SK-N-SH (cell line): ENCODE measurements at regions not wholly inside any gene's neighbourhood (a gene's known extent, or its start where the extent isn't known, plus 50 kb on each side); places are given as distances from the start of the nearest gene placed in this dataset.
A peak's percentile ranks its signal among the peaks of the same experiment; 100 is the strongest.

ENCODE experiments used
- CTCF ChIA-PET: fragments of 300-600, 350-600 bp; formaldehyde crosslinking; extraction: SDS; loops from one replicate; lab custom pipeline; 2021; lab: Yijun Ruan, JAX
- POLR2A ChIA-PET: fragments of 350-600 bp; sonication (Branson Sonifier 250); formaldehyde crosslinking; extraction: SDS; loops from one replicate; lab custom pipeline; 2020; ENCODE audit warnings: antibody characterized with exemption, inconsistent platforms; lab: Yijun Ruan, JAX
- DNase-seq: peaks from one replicate; pipeline ENCODE4 v3.0.0; 2012
- H2AFZ ChIP-seq: fragments of 200-600 bp; sonication (generic); 2 replicates; pipeline ENCODE4 v1.8.1; 2016; ENCODE audit warnings: antibody characterized with exemption, mild to moderate bottlenecking, low read depth
- H3F3A ChIP-seq: fragments of 200-600 bp; sonication (generic); replicated peaks from 2 replicates; pipeline ENCODE3; 2016; ENCODE audit warnings: antibody characterized with exemption, mild to moderate bottlenecking; ENCODE audit not compliant: insufficient read depth
- H3K27ac ChIP-seq, 2 experiments: fragments of 200-500 bp in 1 of 2; fragments of 200-600 bp in 1 of 2; sonication (Bioruptor generic) in 1 of 2; sonication (generic), shearing (Covaris generic) in 1 of 2; 2 replicates each; pipeline versions ENCODE4 v1.5.1 to v1.6.1; 2014 to 2016; ENCODE audit warnings: low read depth in 2 of 2, inconsistent platforms in 1 of 2, low read length in 1 of 2, mild to moderate bottlenecking in 1 of 2, mixed read lengths in 1 of 2
- H3K27me3 ChIP-seq: fragments of 200-600 bp; sonication (generic), shearing (Covaris generic); 2 replicates; pipeline ENCODE4 v1.6.1; 2016; ENCODE audit warnings: mixed run types; ENCODE audit not compliant: insufficient read depth
- H3K36me3 ChIP-seq, 2 experiments: fragments of 200-500 bp in 1 of 2; fragments of 200-600 bp in 1 of 2; sonication (Bioruptor generic) in 1 of 2; sonication (generic) in 1 of 2; replicated peaks in 1 of 2; 2 replicates each; pipeline versions ENCODE3 to v1.5.1; 2014 to 2016; ENCODE audit warnings: low read length in 1 of 2, mild to moderate bottlenecking in 1 of 2; ENCODE audit not compliant: insufficient read depth in 2 of 2, control insufficient read depth in 1 of 2
- H3K4me1 ChIP-seq, 2 experiments: fragments of 200-500 bp in 1 of 2; fragments of 200-600 bp in 1 of 2; sonication (Bioruptor generic) in 1 of 2; sonication (generic), shearing (Covaris generic) in 1 of 2; 2 replicates each; pipeline versions ENCODE4 v1.5.1 to v1.6.1; 2014 to 2016; ENCODE audit warnings: low read depth in 1 of 2, low read length in 1 of 2, mixed run types in 1 of 2; ENCODE audit not compliant: insufficient read depth in 2 of 2, control insufficient read depth in 1 of 2
- H3K4me2 ChIP-seq: fragments of 200-600 bp; sonication (generic), shearing (Covaris generic); 2 replicates; pipeline ENCODE4 v1.6.1; 2017; ENCODE audit warnings: mixed run types
- H3K4me3 ChIP-seq, 2 experiments: fragments of 200-500 bp in 1 of 2; fragments of 200-600 bp in 1 of 2; sonication (Bioruptor generic) in 1 of 2; sonication (generic), shearing (Covaris generic) in 1 of 2; 2 replicates each; pipeline versions ENCODE4 v1.5.1 to v1.8.1; 2014 to 2016; ENCODE audit warnings: low read depth in 2 of 2, inconsistent platforms in 1 of 2, low read length in 1 of 2, mild to moderate bottlenecking in 1 of 2, mixed read lengths in 1 of 2, moderate library complexity in 1 of 2
- H3K79me2 ChIP-seq: fragments of 200-600 bp; sonication (generic); 2 replicates; pipeline ENCODE4 v1.8.1; 2017; ENCODE audit warnings: mild to moderate bottlenecking; ENCODE audit not compliant: insufficient read depth
- H3K9ac ChIP-seq: fragments of 200-600 bp; sonication (generic); 2 replicates; pipeline ENCODE4 v1.6.1; 2017; ENCODE audit warnings: mixed run types
- H3K9me2 ChIP-seq: fragments of 200-600 bp; sonication (generic); 2 replicates; pipeline ENCODE4 v1.6.1; 2017; ENCODE audit warnings: mixed run types
- H3K9me3 ChIP-seq: fragments of 200-600 bp; sonication (generic); 2 replicates; pipeline ENCODE4 v1.6.1; 2017; ENCODE audit warnings: mixed run types, mild to moderate bottlenecking, moderate library complexity
- H4K20me1 ChIP-seq: fragments of 200-600 bp; sonication (generic); 2 replicates; pipeline ENCODE4 v1.6.1; 2017; ENCODE audit warnings: mild to moderate bottlenecking, mixed run types; ENCODE audit not compliant: insufficient read depth
- CHD2 ChIP-seq: fragments of 150-350 bp; IDR thresholded peaks from 2 replicates; pipeline ENCODE4 v1.6.1; 2018; ENCODE audit warnings: low read length; ENCODE audit not compliant: partially characterized antibody
- FOXM1 ChIP-seq: IDR thresholded peaks from 2 replicates; pipeline ENCODE4 v1.4.0; 2012; ENCODE audit warnings: low read depth, mild to moderate bottlenecking
- GATA2 ChIP-seq: sonication (generic); formaldehyde crosslinking; IDR thresholded peaks from 2 replicates; pipeline ENCODE4 v1.5.0; 2020; ENCODE audit warnings: mild to moderate bottlenecking, missing genetic modification reagents
- MEF2A ChIP-seq: IDR thresholded peaks from 2 replicates; pipeline ENCODE4 v1.4.0; 2012; ENCODE audit warnings: low read depth, borderline replicate concordance
- MXI1 ChIP-seq: IDR thresholded peaks from 2 replicates; pipeline ENCODE4 v1.6.1; 2012; ENCODE audit warnings: mild to moderate bottlenecking, low read depth, low read length, improper control_type of control experiment
- NFIC ChIP-seq: IDR thresholded peaks from 2 replicates; pipeline ENCODE4 v1.4.0; 2012; ENCODE audit warnings: borderline replicate concordance
- RCOR1 ChIP-seq: fragments of 150-350 bp; IDR thresholded peaks from 2 replicates; pipeline ENCODE4 v1.6.1; 2017; ENCODE audit warnings: antibody characterized with exemption, low read length
- RFX5 ChIP-seq: IDR thresholded peaks from 2 replicates; pipeline ENCODE4 v1.6.1; 2012; ENCODE audit warnings: mild to moderate bottlenecking, improper control_type of control experiment, low read length
- SIN3A ChIP-seq: IDR thresholded peaks from 2 replicates; pipeline ENCODE4 v1.6.1; 2012; ENCODE audit warnings: low read depth, mild to moderate bottlenecking, low read length, moderate library complexity, borderline replicate concordance
- SMC3 ChIP-seq: IDR thresholded peaks from 2 replicates; pipeline ENCODE4 v1.6.1; 2012; ENCODE audit warnings: low read depth, low read length, improper control_type of control experiment
- TAF1 ChIP-seq: IDR thresholded peaks from 2 replicates; pipeline ENCODE4 v1.6.1; 2012; ENCODE audit warnings: low read depth, mild to moderate bottlenecking, low read length, moderate library complexity, borderline replicate concordance
- TEAD4 ChIP-seq: IDR thresholded peaks from 2 replicates; pipeline ENCODE4 v1.4.0; 2012; ENCODE audit warnings: mild to moderate bottlenecking, borderline replicate concordance; ENCODE audit not compliant: insufficient read depth
- YY1 ChIP-seq: IDR thresholded peaks from 2 replicates; pipeline ENCODE4 v1.4.0; 2012; ENCODE audit warnings: low read depth, mild to moderate bottlenecking
- WGBS: methylation state at CpG from one replicate; pipeline ENCODE4 v1.1.6; 2017; ENCODE audit warnings: low lambda C conversion rate; 5-methylcytosine and 5-hydroxymethylcytosine counted together
- TF ChIP-seq, protein P1 (sequence below): fragments of 150-350 bp; IDR thresholded peaks from 2 replicates; pipeline ENCODE4 v1.6.1; 2017; ENCODE audit warnings: antibody characterized with exemption, low read length, low read depth, borderline replicate concordance
- TF ChIP-seq, protein P2 (sequence below): IDR thresholded peaks from 2 replicates; pipeline ENCODE4 v1.4.0; 2012; ENCODE audit warnings: low read depth
- TF ChIP-seq, protein P3 (sequence below): IDR thresholded peaks from 2 replicates; pipeline ENCODE4 v1.4.0; 2012; ENCODE audit warnings: low read depth, borderline replicate concordance
- TF ChIP-seq, protein P4 (sequence below): IDR thresholded peaks from 2 replicates; pipeline ENCODE4 v1.6.1; 2012; ENCODE audit warnings: mild to moderate bottlenecking, low read depth, low read length, moderate library complexity

DNA sequence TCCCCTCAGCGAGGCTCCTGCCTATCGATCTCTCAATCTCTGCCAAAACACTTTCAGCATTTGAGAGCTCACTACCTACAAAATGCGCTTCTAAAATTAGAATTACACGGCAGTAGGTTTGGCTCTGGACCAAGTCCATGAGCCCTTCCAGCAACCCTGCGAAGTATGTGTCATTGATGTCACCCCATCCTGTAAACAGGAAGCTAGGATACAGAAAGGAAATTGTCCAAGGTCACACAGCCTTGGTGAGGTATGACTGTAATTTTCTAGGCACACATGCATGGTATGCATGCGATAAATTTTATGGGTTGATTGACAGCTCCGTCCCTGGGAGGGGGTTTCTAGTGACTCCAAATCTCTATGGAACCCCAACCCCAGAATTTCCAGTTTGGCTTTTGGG is 330.3 kb upstream of the CDH5 start:
- no peaks in the 10 kb centered on the region for H3F3A ChIP-seq
- H3K27me3 ChIP-seq, result no peaks in the 10 kb centered on the region
- H3K9ac ChIP-seq, result no peak overlapping the region
- H3K27ac ChIP-seq, result peak overlapping the region; percentile 7 to 65; a peak in 2 of 4 replicates
- H3K79me2 ChIP-seq, result no peaks in the 10 kb centered on the region
- CTCF ChIA-PET, result no interaction called here
- H3K9me2 ChIP-seq, result no peaks in the 10 kb centered on the region
- no peak overlapping the region for H2AFZ ChIP-seq
- no peak for TF ChIP-seq NFIC
- no peak for TF ChIP-seq GATA2 (CRISPR knock-in tag)
- TF ChIP-seq, protein P1, sequence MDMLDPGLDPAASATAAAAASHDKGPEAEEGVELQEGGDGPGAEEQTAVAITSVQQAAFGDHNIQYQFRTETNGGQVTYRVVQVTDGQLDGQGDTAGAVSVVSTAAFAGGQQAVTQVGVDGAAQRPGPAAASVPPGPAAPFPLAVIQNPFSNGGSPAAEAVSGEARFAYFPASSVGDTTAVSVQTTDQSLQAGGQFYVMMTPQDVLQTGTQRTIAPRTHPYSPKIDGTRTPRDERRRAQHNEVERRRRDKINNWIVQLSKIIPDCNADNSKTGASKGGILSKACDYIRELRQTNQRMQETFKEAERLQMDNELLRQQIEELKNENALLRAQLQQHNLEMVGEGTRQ, result no peak
- TF ChIP-seq, protein P2, sequence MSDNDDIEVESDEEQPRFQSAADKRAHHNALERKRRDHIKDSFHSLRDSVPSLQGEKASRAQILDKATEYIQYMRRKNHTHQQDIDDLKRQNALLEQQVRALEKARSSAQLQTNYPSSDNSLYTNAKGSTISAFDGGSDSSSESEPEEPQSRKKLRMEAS, result no peak
- TF ChIP-seq, protein P3, sequence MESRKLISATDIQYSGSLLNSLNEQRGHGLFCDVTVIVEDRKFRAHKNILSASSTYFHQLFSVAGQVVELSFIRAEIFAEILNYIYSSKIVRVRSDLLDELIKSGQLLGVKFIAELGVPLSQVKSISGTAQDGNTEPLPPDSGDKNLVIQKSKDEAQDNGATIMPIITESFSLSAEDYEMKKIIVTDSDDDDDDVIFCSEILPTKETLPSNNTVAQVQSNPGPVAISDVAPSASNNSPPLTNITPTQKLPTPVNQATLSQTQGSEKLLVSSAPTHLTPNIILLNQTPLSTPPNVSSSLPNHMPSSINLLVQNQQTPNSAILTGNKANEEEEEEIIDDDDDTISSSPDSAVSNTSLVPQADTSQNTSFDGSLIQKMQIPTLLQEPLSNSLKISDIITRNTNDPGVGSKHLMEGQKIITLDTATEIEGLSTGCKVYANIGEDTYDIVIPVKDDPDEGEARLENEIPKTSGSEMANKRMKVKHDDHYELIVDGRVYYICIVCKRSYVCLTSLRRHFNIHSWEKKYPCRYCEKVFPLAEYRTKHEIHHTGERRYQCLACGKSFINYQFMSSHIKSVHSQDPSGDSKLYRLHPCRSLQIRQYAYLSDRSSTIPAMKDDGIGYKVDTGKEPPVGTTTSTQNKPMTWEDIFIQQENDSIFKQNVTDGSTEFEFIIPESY, result no peak
- POLR2A ChIA-PET, result no interaction called here
- H3K36me3 ChIP-seq, result no peaks in the 10 kb centered on the region
- H3K4me1 ChIP-seq, result peaks cover 0 to 2% of the 10 kb centered on the region in 2 experiments; a peak in 1 of 4 replicates
- 53% methylated on average over 7 of the region's 7 CpGs for WGBS
- H3K9me3 ChIP-seq, result no peaks in the 10 kb centered on the region
- H3K4me3 ChIP-seq, result no peak overlapping the region
- no peaks in the 10 kb centered on the region for H4K20me1 ChIP-seq
- H3K4me2 ChIP-seq, result no peak overlapping the region
- no peak for DNase-seq

DNA sequence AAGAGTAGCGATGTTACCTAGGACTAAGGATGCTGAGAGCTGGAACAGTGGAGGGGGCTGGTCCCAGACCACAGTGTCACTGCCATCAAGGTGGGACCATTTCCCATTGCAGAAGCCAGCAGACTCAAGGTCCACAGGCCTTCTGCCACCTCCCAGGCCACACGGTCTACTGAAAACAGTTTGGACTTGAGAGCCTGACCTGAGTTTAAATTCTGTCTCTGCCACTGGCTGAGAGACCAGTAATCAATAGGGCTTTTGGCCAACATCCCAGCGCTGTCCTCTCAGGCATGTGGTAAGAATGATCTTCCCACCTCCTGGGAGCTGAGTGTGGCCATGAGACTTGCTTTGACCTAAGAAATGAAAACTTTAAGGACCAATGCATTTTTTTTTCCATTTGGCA is 331.4 kb upstream of the CDH5 start:
- no peaks in the 10 kb centered on the region for H3K36me3 ChIP-seq
- 69% methylated on average over 2 of the region's 3 CpGs for WGBS
- H3K9me2 ChIP-seq, result no peaks in the 10 kb centered on the region
- H3K27me3 ChIP-seq, result no peaks in the 10 kb centered on the region
- peaks cover 4% of the 10 kb centered on the region for H3F3A ChIP-seq
- H3K79me2 ChIP-seq, result no peaks in the 10 kb centered on the region
- peaks cover 0 to 2% of the 10 kb centered on the region in 2 experiments; a peak in 1 of 4 replicates for H3K4me1 ChIP-seq
- H3K4me2 ChIP-seq, result no peak overlapping the region
- no peak overlapping the region for H3K27ac ChIP-seq
- no peak overlapping the region for H2AFZ ChIP-seq
- no peak for DNase-seq
- CTCF ChIA-PET, result no interaction called here
- no peaks in the 10 kb centered on the region for H3K9me3 ChIP-seq
- H3K4me3 ChIP-seq, result no peak overlapping the region
- no peaks in the 10 kb centered on the region for H4K20me1 ChIP-seq
- no peak overlapping the region for H3K9ac ChIP-seq
- POLR2A ChIA-PET, result no interaction called here
- TF ChIP-seq RFX5 (no peak), YY1 (no peak), NFIC (no peak), TEAD4 (no peak), CHD2 (no peak), RCOR1 (no peak), MXI1 (no peak), SIN3A (no peak), SMC3 (no peak), MEF2A (no peak), TAF1 (no peak), FOXM1 (no peak)
- TF ChIP-seq, protein P4, sequence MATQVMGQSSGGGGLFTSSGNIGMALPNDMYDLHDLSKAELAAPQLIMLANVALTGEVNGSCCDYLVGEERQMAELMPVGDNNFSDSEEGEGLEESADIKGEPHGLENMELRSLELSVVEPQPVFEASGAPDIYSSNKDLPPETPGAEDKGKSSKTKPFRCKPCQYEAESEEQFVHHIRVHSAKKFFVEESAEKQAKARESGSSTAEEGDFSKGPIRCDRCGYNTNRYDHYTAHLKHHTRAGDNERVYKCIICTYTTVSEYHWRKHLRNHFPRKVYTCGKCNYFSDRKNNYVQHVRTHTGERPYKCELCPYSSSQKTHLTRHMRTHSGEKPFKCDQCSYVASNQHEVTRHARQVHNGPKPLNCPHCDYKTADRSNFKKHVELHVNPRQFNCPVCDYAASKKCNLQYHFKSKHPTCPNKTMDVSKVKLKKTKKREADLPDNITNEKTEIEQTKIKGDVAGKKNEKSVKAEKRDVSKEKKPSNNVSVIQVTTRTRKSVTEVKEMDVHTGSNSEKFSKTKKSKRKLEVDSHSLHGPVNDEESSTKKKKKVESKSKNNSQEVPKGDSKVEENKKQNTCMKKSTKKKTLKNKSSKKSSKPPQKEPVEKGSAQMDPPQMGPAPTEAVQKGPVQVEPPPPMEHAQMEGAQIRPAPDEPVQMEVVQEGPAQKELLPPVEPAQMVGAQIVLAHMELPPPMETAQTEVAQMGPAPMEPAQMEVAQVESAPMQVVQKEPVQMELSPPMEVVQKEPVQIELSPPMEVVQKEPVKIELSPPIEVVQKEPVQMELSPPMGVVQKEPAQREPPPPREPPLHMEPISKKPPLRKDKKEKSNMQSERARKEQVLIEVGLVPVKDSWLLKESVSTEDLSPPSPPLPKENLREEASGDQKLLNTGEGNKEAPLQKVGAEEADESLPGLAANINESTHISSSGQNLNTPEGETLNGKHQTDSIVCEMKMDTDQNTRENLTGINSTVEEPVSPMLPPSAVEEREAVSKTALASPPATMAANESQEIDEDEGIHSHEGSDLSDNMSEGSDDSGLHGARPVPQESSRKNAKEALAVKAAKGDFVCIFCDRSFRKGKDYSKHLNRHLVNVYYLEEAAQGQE, result no peak
- TF ChIP-seq, protein P3, result no peak
- TF ChIP-seq, protein P2, result no peak
